HFFc6 (cell line): ENCODE measurements at regions not wholly inside any gene's neighbourhood (a gene's known extent, or its start where the extent isn't known, plus 50 kb on each side); places are given as distances from the start of the nearest gene placed in this dataset.

Source experiments
- DNase-seq: peaks from one replicate; pipeline ENCODE4 v3.0.0-alpha.2; 2018
- H3K27ac Mint-ChIP-seq: 2 replicates; pipeline ENCODE4 v1.8.0; 2020; ENCODE audit warnings: mild to moderate bottlenecking, mixed read lengths
- H3K27me3 Mint-ChIP-seq: 2 replicates; pipeline ENCODE4 v1.8.0; 2021; ENCODE audit warnings: mild to moderate bottlenecking, moderate library complexity, mixed read lengths; ENCODE audit not compliant: insufficient read depth
- H3K36me3 Mint-ChIP-seq: 2 replicates; pipeline ENCODE4 v1.8.0; 2021; ENCODE audit warnings: low read depth, mixed read lengths
- H3K4me1 Mint-ChIP-seq: 2 replicates; pipeline ENCODE4 v1.8.0; 2020; ENCODE audit warnings: low read depth, mixed read lengths
- H3K4me3 Mint-ChIP-seq: 2 replicates; pipeline ENCODE4 v1.8.0; 2020; ENCODE audit warnings: mild to moderate bottlenecking, moderate library complexity, mixed read lengths
- H3K9me3 Mint-ChIP-seq: 2 replicates; pipeline ENCODE4 v1.8.0; 2020; ENCODE audit warnings: mild to moderate bottlenecking, mixed read lengths
- CTCF ChIP-seq: fragments of 200-600 bp; sonication (generic); IDR thresholded peaks from 2 replicates; pipeline ENCODE4 v1.5.0; 2021; ENCODE audit warnings: antibody characterized with exemption, mild to moderate bottlenecking

- H3K4me3 Mint-ChIP-seq = peak overlapping the region; percentile 38
- H3K27me3 Mint-ChIP-seq = no peaks in the 10 kb centered on the region; the same call in none of the 2 replicates
- no peaks in the 10 kb centered on the region for H3K9me3 Mint-ChIP-seq
- peaks cover 5% of the 10 kb centered on the region for H3K36me3 Mint-ChIP-seq
- TF ChIP-seq CTCF = no peak
- peak overlapping the region; percentile 96 for H3K27ac Mint-ChIP-seq
- DNase-seq = peak; percentile 15
- H3K4me1 Mint-ChIP-seq = peaks cover 46% of the 10 kb centered on the region
Measured at GRCh38 chr1:163876546-163876945, 554.8 kb downstream of the NUF2 start.

GRCh38 chr1:163877016-163877415, 555.3 kb downstream of the NUF2 start:
- H3K27ac Mint-ChIP-seq = peak overlapping the region; percentile 96
- H3K9me3 Mint-ChIP-seq = no peaks in the 10 kb centered on the region
- H3K4me3 Mint-ChIP-seq = peak overlapping the region; percentile 38
- TF ChIP-seq CTCF = no peak
- no peaks in the 10 kb centered on the region; the same call in none of the 2 replicates for H3K27me3 Mint-ChIP-seq
- peaks cover 43% of the 10 kb centered on the region for H3K4me1 Mint-ChIP-seq
- DNase-seq = peak; percentile 60
- H3K36me3 Mint-ChIP-seq = peaks cover 5% of the 10 kb centered on the region

- peaks cover 7% of the 10 kb centered on the region for H3K4me1 Mint-ChIP-seq
- H3K4me3 Mint-ChIP-seq = no peak overlapping the region
- H3K27me3 Mint-ChIP-seq = no peaks in the 10 kb centered on the region; the same call in 1 of the 2 replicates
- no peak for TF ChIP-seq CTCF
- no peaks in the 10 kb centered on the region for H3K36me3 Mint-ChIP-seq
- no peak for DNase-seq
- H3K9me3 Mint-ChIP-seq = no peaks in the 10 kb centered on the region
- no peak overlapping the region for H3K27ac Mint-ChIP-seq
Measured at GRCh38 chr1:163885510-163885909, 563.8 kb downstream of the NUF2 start.

- Mint-ChIP-seq H3K27me3 (no peaks in the 10 kb centered on the region), H3K27ac (no peak overlapping the region; the same call in 1 of the 2 replicates), H3K36me3 (no peaks in the 10 kb centered on the region), H3K4me1 (peaks cover 30% of the 10 kb centered on the region), H3K9me3 (no peaks in the 10 kb centered on the region), H3K4me3 (no peak overlapping the region)
- DNase-seq = no peak
- no peak for TF ChIP-seq CTCF
Measured at GRCh38 chr1:163896001-163896400, 574.2 kb downstream of the NUF2 start.

GRCh38 chr1:163897412-163898155, 575.8 kb downstream of the NUF2 start:
- Mint-ChIP-seq H3K9me3 (no peaks in the 10 kb centered on the region), H3K27me3 (no peaks in the 10 kb centered on the region), H3K4me3 (peak overlapping the region; percentile 22; the same call in 1 of the 2 replicates), H3K27ac (peak overlapping the region; percentile 37), H3K4me1 (peaks cover 30% of the 10 kb centered on the region), H3K36me3 (no peaks in the 10 kb centered on the region)
- TF ChIP-seq CTCF = no peak
- peak; percentile 66 for DNase-seq
